Suppressor macrophage treated with lipopolysaccharide for 1 hour (primary cell): ENCODE measurements at regions not wholly inside any gene's neighbourhood (a gene's known extent, or its start where the extent isn't known, plus 50 kb on each side); places are given as distances from the start of the nearest gene placed in this dataset.
A peak's percentile ranks its signal among the peaks of the same experiment; 100 is the strongest.
"Not testable (repeated sequence)": the region's sequence is repeated elsewhere in the genome, so short reads cannot be mapped to it uniquely, and the experiment has no call there.

Source experiments
- DNase-seq, 3 donors: peaks; one replicate each; pipeline ENCODE4 v3.0.0-alpha.2; 2020 to 2022

DNA sequence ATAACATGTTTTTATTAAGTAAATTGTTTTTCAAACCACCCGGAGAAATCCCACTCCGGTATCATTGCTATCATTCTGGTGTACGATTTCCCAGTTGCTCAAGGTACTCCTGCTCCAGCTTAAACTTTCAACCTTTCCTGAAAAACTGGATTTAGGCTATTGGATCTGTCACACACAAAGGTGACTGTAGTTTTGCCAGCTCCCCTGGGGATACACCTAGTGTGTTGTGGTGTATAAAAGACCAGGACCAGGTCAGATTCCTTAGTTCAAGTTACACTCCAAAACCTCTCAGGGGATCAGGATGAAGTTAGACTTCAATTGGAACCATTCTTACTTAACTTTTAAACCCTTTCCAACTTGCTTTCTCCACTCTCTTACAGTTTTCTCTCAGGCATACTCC lies 303.9 kb downstream of the NOVA1 start:
- no peak for DNase-seq

DNA sequence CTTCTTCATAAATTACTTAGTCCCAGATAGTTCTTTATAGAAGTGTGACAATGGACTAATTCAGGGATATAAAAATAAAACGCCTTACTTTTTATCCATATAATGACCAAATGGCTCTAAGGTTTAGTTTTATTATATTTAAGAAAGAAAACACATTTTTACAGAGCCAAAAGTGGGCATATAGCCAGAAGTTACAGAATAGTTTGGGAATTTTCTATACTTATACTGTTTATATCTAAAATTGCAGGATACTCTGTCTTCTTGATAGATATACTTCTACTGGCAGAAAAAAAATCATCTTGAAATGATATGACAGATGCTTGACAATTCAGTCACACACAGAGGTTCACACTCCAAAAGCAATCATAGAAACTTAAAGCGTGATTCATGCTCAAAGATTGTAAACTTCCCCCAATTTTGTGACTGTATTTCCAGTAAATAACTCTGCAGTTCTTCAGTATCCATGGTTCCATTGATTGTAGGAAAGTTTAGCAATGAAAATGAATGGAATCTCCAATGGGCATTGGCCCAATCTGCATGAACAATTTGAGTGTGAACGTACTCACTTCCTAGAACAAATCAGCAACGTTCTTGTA lies 307.8 kb downstream of the NOVA1 start:
- no peak for DNase-seq

GRCh38 chr14:26286913-26287205 lies 311.0 kb downstream of the NOVA1 start:
- DNase-seq: no peak

GRCh38 chr14:26286081-26286912 lies 311.5 kb downstream of the NOVA1 start:
- DNase-seq: no peak

DNA sequence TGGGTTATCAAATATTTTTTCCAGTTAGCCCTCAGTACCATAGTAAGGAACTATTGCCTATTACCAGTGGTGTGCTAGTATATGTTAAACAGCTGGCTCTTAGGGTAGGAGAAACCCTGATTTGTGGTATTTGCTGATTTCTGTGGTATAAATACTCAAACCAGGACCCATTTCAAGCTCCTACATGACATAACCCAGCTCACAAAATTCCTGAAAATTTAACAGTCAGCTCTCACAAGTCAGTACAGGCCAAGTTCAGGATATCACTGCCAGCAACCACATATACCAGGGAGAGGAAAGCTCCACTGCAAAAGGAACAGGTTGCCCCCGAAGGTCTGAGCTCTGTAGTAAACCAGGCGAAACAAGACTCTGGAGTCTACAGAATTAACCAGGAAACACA lies 315.3 kb downstream of the NOVA1 start:
- no peak for DNase-seq

- DNase-seq: not testable (repeated sequence)
These were observed 315.8 kb downstream of the NOVA1 start for GRCh38 chr14:26282011-26282410.

DNA sequence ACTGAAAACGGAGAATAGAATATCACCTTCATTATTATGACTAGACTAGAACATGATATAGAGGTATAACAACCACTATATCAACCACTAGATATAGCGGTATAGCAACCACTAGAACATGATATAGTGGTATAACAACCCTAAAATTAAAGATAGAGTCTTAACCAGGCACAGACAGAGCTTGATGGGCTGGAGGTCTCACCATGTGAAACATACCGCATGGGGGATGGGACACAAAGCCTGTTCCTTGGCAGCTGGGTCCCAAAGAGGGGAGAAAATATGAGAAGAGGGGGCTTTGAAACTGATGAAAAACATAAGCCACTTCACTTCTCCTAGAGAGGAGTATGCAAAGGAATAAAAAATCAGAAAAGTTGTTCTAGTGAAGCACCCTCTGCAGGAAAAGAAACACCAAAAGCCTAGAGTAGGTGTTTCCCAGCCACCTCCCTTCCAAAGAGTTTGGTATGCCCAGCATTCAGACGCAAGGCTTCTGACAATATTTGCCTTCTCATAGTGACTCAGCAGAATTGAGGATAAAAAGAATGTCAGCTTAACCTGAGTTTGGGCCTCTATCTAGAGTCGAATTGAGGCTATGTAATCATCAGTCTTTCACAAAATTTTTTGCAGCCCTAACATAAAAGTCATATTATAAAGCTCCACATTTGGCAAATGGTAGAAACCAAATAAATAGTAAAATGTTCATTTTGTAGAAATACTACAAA lies 316.4 kb downstream of the NOVA1 start:
- peak in 1 of 3 donors; percentile 0 for DNase-seq

DNA sequence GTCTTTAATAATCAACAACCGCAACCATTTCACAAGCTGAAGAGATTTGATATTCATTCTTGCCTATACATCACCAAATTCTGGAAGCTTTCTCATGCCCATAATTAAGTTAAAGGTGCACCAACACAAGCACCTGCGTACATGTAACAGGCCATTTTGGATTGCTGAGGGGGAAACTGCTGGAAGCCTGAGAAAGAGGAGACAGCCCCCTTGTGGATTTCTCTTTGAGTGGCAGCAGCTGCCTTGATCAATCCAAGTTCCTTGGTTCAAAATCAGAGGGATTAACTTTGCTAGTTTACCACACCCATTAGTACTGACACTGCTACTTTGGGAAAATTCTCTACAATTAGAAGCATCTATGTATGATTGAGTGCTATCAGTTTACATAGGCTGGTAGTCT lies 321.1 kb downstream of the NOVA1 start:
- no peak for DNase-seq

DNA sequence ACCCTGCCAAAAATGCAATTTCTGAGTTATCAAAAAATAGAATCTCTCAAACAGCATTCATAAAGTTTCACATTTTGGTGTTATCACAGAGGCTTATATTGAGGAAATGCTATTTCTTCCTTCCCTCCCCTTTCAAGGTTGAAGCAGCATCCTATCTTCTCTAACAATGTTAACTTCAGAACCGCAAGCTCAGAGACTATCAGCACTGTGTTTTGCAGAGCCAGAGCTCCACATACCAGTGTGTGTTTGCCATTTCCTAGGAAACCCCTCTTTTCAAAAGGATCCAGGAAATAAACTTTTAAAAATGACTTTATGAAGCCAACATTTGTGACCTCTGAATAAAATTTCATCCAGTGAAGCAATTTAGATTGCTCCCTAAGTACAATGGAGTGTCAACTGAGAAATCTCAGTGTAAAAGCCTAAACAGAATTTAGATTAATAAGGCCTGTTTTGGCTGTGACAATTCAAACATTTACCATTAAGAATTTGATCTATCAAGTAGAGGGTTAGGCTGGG lies 332.6 kb downstream of the NOVA1 start:
- DNase-seq: no peak

GRCh38 chr14:26261368-26262122 lies 336.3 kb downstream of the NOVA1 start:
- DNase-seq: no peak

GRCh38 chr14:26255213-26255612 lies 342.6 kb downstream of the NOVA1 start:
- no peak for DNase-seq

DNA sequence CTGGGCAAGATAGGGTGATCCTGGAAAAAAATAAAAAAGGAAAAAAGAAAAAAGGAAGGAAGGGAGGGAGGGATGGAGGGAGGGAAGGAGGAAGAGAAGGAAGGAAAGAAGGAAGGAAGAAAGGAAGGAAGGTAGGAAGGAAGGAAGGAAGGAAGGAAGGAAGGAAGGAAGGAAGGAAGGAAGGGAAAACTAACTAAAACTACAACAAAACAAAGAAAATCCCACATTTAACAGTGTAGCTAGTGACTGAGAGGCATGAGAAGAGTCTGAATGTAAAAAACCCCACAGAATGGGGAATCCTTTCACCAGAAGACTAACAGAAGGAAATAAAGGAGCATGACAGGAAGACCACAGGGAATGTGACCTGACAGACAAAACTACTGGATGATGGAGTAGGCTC lies 345.7 kb downstream of the NOVA1 start:
- no peak for DNase-seq

DNA sequence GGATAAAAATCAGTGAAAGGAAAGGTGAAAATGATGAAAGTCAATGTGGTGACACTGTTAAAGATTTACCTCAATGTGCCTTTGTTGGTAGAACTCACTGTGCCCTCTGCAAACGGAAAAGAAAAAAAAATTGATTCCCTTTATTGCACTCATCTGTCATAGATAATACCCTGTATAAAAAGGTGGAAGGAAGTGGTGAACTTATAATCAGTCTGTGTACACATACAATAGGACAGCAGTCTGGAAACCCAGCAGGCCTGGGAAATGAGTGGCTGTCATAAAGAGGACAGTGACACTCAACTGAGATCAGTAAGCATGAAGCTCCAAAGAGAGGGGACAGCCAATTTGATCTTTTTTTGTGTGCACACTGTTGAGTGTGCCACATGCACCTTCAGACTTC lies 364.7 kb downstream of the NOVA1 start:
- no peak for DNase-seq

GRCh38 chr14:26218861-26219260 lies 379.0 kb downstream of the NOVA1 start:
- DNase-seq: no peak

DNA sequence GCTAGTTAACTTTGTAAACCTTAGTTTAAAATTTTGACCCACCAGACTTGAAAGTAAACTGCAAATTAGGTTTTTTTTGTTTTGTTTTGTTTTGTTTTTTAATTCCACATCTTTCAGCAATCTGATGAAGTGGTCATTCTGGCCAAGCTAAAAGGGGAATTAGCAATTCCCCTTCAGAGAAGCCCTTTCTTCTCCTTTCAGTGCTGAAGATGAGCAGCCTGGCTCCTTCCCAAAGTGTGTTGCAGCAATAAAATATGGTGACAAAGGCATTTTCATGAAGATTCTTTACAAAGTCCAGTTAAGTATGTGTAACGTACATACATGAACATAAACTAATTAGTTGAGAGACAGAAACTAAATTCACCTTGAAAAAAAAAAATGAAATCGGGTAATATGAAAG lies 380.1 kb downstream of the NOVA1 start:
- no peak for DNase-seq

- no peak for DNase-seq
These were observed 381.0 kb downstream of the NOVA1 start for GRCh38 chr14:26216786-26217185.

DNA sequence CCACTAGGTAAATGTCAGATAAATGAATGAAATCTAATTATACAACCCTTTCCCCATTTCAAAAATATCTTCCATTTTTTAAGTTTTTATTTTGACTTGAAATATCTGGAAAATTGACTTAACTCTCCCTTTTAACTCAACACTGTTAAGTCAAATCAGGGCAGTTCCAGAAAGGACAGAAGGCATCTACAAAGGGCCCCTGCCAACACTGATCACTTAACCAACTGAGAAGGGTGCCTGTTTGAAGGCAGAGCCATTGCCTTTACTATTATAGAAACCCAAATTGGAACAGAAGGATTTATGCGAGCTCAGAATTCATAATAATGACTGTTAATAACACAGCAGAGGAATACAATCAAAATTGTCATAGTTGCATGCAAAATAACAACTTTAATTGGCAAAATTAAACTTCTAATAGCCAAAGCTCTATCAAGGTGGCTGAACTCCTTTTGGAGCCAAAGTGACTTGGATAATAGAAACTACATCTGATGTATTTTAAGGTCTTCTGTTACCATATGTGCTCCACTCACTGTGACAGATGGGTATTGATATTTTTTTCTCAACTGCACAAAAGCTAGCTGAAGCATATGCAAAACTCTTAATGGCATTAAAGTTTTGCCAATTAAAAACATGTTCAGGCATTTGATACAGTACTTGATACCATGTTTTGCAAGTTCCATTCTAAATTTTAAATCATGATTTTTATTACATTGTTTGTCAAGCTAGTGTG lies 383.8 kb downstream of the NOVA1 start:
- DNase-seq: no peak

GRCh38 chr14:26209699-26210098 lies 388.1 kb downstream of the NOVA1 start:
- DNase-seq: no peak

DNA sequence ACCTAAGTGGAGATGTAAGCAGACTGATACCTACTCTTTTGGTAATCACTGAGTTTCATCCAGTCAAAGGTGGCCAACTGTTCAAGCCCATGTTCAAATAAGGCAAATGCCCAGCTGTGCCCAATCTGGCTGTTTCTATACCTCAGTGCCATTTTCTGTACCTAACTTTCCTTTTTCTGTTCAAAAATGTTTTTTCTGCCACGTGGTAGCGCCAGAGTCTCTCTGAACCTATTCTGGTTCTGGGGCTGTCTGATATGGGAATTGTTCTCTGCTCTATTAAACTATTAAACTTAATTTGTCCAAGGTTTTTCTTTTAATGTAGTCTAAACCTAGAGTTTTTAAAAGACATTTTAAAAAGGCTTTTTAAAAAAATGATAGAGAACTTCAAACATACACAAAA lies 391.2 kb downstream of the NOVA1 start:
- DNase-seq: no peak

GRCh38 chr14:26204728-26205479 lies 392.9 kb downstream of the NOVA1 start:
- no peak for DNase-seq

- DNase-seq: no peak
These were observed 393.5 kb downstream of the NOVA1 start for GRCh38 chr14:26204366-26204727.

DNA sequence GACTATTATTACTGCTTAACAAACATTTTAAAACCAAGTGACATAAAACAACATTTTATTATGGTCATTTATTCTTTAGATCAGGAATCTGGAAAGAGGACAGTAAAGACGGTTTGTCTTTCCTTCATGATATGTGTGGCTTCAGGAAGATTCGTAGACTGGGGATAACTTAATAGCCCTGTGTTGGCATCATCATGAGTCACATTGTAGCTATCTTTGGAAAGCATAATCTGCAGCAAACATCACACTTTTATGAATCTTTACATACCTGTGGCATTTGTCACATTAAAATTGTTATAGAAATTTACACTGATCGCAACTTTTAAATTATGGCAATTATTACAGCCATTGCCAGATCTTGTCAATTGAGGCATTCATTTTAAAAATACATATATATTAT lies 397.1 kb downstream of the NOVA1 start:
- DNase-seq: no peak
